Epithelial cell of proximal tubule (primary cell): ENCODE measurements at regions not wholly inside any gene's neighbourhood (a gene's known extent, or its start where the extent isn't known, plus 50 kb on each side); places are given as distances from the start of the nearest gene placed in this dataset.
A peak's percentile ranks its signal among the peaks of the same experiment; 100 is the strongest.

ENCODE experiments used
- DNase-seq: peaks from one replicate; pipeline ENCODE4 v3.0.0-alpha.2; 2011; ENCODE audit warnings: low read depth
- H3K4me3 ChIP-seq: 2 replicates; pipeline ENCODE4 v1.5.1; 2011; ENCODE audit warnings: low read depth, mild to moderate bottlenecking, low read length
- TF ChIP-seq, protein P1 (sequence below): conservative IDR thresholded peaks from 2 replicates; pipeline ENCODE4 v1.5.1; 2012; ENCODE audit warnings: low read depth, mild to moderate bottlenecking, low read length

DNA sequence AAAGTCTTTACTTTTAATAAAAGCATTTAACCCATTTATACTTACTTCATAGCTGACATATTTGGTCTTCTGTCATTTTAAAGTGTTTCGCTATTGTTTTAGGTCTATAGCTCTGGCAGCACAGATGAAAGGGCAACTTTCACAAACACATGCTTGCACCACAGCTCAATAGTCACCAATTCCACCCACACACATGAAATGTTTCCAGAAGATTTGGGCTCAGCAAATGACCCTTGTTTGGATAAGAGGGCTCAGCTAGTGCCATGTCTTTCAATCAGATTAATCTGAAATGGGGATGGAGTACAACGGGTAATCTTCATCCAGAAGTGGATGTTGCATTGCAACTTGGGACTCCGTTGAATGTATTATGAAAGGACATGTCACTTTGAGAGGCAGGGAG is 176.0 kb downstream of the FGF18 start:
- H3K4me3 ChIP-seq, result no peak overlapping the region
- DNase-seq, result no peak
- TF ChIP-seq, protein P1, sequence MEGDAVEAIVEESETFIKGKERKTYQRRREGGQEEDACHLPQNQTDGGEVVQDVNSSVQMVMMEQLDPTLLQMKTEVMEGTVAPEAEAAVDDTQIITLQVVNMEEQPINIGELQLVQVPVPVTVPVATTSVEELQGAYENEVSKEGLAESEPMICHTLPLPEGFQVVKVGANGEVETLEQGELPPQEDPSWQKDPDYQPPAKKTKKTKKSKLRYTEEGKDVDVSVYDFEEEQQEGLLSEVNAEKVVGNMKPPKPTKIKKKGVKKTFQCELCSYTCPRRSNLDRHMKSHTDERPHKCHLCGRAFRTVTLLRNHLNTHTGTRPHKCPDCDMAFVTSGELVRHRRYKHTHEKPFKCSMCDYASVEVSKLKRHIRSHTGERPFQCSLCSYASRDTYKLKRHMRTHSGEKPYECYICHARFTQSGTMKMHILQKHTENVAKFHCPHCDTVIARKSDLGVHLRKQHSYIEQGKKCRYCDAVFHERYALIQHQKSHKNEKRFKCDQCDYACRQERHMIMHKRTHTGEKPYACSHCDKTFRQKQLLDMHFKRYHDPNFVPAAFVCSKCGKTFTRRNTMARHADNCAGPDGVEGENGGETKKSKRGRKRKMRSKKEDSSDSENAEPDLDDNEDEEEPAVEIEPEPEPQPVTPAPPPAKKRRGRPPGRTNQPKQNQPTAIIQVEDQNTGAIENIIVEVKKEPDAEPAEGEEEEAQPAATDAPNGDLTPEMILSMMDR, result no peak

DNA sequence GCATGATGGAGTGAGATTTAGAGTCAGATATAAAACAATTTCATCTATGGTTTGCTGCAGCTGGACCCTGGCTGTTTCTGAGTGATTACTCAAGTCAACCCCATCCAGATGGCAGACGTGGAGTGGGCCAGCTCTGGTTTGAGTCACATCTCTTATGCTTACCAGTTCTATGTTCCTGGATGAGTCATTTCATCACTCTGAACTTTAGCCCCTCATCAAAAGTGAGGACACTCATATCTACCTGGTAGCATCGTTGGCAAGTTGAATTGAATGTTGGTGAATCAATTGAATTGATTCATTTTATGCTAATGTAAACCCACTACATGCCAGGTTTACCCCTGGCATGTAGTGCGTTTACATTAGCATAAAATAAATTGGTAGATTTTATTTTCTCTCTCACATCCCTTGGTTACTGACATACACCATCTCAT is 176.4 kb downstream of the FGF18 start:
- no peak for DNase-seq
- H3K4me3 ChIP-seq, result no peak overlapping the region
- TF ChIP-seq, protein P1, result no peak

DNA sequence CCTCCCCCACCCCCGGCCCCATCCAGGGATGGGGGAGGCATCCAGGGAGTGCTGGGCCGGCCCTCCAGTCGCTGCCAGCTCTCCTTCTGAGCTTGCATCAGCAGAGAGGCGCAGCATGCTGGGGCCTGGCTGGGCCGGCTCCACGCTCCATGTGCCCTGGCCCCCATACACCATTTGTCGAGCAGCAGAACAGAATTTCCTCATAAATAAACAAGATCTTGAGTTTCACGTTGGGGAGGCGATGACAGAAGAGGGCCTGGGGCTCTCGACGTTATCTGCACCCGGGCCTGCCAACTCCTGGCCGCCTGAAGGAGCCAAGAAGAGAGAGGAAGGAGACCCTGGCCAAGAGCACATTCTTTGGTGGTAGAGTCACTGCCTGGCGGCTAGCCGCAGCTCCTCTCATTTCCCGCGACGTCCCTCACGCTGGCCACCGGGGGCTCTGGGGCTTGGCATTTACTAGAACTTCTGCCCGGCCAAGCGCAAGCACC is 177.0 kb downstream of the FGF18 start:
- no peak for DNase-seq
- TF ChIP-seq, protein P1, result no peak
- no peak overlapping the region for H3K4me3 ChIP-seq

DNA sequence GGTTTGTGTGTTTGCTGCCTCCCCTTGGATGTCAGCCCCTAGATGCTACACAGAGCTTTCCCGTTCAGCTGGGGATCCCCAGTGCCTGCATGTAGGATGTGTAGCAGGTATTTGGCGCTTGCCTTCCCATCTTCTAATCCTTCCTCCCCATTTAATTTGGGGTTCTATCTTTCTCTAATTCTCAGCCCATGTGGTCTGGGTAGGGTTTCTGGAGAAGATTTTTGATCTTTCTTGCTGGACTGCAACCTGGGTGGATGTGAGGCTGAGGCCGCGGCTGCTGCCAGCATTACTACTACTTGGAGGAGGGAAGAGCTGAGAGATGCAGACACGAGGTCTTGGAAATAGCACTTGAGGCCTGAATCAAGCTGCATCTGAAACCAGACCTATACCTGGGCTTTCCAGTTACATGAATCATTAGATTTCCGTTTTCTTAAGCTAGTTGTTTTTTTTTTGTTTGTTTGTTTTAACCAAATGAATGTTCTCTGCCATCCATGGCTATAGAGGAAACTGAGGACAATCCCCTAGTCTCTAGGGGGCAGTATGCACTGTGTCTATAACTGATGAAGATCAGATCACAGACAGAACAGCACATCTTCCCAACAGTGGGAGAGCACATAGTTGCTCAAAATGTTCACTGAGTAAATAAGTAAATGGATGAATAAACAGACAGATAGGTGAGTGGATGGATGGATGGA is 178.6 kb downstream of the FGF18 start:
- no peak overlapping the region for H3K4me3 ChIP-seq
- TF ChIP-seq, protein P1, result peak; percentile 10
- DNase-seq, result no peak

DNA sequence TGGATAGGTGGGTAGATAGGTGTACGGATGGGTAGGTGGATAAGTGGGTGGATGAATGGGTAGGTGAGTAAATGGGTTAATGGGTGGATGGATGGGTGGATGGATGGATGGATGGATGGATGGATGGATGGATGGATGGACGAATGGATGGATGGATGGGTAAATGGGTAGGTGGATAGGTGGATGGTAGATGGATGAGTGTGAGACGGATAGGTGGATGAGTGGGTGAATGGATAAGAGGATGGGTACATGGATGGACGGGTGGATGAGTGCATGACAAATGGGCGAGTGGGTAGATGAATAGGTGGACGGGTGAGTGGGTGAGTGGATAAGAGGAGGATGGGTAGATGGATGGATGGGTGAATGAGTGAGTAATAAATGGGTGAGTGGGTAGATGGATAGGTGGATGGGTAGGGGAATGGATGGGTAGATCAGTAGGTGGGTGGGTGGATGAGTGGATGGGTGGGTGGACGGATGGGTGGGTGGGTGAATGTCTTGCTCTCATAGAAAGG is 179.2 kb downstream of the FGF18 start:
- H3K4me3 ChIP-seq, result no peak overlapping the region
- no peak for DNase-seq
- TF ChIP-seq, protein P1, result no peak

DNA sequence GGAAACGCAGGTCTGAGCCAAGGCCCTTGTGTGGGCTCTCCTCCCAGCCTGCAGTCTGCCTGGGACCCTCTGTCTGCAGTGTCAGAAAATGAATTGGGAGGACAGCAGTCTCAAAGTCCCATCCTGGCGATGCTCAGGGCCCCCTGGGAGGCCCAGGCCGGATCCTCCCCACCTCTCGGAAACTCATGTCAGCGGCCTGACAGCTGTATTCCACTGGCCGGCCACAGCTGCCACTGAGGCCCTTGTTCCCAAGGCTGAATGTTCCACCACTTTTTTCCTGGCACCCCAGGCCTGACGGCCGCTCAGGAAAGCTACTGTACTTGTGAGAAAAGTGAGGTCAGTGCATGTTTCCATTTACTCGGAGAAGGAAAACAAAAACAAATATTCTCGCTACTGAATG is 180.0 kb downstream of the FGF18 start:
- TF ChIP-seq, protein P1, result no peak
- no peak overlapping the region for H3K4me3 ChIP-seq
- no peak for DNase-seq
